Stimulated activated CD8-positive, alpha-beta memory T cell treated with anti-CD3 and anti-CD28 coated beads, Interleukin-7, amount 100 ng/mL, for 1 hour (primary cell): ENCODE measurements at regions not wholly inside any gene's neighbourhood (a gene's known extent, or its start where the extent isn't known, plus 50 kb on each side); places are given as distances from the start of the nearest gene placed in this dataset.
A peak's percentile ranks its signal among the peaks of the same experiment; 100 is the strongest.
"Not testable (repeated sequence)": the region's sequence is repeated elsewhere in the genome, so short reads cannot be mapped to it uniquely, and the experiment has no call there.

Experiments used
- DNase-seq, 2 donors: peaks; one replicate each; pipeline ENCODE4 v3.0.0-alpha.2; 2020; ENCODE audit warnings: low read depth in 2 of 2

DNA sequence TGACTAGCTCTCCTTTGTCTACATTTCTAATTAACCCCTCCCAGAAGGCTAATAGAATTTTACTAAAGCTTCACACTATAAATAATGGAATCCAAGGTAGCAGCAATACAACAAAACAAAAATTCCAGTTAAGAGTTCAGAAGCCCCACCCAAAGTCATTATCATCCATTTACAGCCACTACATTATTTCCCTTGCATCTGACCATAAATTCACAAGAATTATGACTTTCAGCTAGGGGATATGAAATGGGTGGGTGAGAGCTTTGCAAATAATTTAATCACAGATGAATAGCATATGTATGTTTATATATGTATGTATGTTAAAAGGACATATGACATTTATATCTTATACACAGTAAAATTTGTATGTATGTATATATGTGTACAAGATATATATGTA is 65.3 kb upstream of the PTGDR start:
- no peak for DNase-seq

- no peak for DNase-seq
Observed at GRCh38 chr14:52190337-52190931, 77.1 kb upstream of the PTGDR start.

DNA sequence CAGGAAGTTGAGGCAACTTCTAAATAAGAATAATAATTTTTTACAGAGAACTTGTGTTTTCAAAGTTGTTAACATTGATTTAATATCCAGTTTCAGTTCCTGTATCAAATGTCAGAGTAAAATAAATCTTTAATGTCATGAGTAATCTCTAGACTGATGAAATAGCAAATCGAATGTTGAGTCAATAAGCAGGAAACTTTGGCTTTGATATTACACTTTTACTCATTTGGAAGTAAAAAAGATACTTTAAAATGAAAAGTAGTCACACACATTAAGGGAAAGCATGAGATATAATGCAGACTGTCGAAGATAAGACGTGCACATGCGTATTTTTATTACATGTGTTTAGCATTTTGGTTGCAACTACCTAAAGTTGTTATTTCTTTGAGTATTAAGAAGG is 78.2 kb upstream of the PTGDR start:
- DNase-seq: no peak

DNA sequence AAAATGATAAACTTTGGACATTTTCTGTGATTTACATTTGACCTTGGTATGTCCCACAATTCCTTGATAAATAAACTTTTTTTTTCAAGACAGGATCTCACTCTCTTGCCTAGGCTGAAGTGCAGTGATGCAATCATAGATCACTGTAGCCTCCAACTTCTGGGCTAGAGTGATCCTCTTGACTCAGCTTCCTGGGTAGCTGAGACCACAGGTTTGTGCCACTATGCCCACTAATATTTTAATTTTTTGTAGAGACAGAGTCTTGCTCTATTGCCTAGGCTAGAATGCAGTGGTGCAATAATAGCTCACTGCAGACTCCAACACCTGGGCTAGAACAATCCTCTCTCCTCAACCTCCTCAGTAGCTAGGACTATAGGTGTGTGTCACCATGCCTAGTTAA is 79.1 kb upstream of the PTGDR start:
- no peak for DNase-seq

- DNase-seq: no peak
Observed at GRCh38 chr14:52185178-52185577, 82.3 kb upstream of the PTGDR start.

DNA sequence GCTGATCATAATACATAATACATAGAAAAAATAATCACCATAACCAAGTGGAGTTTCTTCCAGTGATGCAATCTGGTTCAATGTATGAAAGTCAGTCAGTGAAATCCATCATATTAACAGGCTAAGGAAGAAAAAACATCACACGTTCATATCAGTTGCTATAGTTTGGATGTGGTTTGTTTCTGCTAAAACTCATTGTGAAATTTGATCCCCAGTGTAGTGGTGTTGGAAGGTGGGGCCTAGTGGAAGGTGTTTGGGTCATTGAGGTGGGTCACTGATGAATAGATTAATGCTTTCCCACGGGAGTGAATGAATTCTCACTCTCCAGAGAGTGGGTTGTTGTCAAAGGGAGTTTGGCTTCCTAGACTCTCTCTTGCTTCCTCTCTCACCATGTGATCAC is 84.6 kb upstream of the PTGDR start:
- no peak for DNase-seq

DNA sequence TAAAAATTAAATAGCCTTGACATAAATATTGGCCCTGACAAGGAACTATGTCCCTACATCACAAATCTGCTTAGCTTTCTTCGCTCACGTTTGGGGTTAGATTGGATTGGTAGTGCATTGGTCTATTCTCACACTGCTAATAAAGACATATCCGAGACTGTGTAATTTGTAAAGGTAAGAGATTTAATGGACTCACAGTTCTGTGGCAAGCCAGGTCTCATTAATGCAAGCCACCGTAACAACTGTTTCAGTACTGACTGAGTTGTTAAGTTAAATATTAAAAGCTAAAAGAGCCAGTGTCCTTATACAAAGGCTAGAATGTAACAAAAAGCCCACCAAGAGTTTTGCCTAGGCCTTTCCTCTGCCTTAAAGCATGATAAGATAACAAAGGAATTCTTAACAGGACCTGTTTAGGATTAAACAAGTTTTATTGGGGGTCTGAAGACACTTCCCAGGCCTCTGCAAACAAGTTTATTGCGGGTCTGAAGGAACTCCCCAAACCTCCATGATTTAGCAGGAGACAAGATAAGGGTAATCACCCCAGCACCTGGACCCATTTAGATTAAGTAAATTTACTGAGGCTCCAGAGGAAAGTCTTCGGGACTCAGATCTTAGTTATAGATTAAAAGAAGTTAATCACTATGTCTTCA is 88.2 kb upstream of the PTGDR start:
- DNase-seq: no peak

DNA sequence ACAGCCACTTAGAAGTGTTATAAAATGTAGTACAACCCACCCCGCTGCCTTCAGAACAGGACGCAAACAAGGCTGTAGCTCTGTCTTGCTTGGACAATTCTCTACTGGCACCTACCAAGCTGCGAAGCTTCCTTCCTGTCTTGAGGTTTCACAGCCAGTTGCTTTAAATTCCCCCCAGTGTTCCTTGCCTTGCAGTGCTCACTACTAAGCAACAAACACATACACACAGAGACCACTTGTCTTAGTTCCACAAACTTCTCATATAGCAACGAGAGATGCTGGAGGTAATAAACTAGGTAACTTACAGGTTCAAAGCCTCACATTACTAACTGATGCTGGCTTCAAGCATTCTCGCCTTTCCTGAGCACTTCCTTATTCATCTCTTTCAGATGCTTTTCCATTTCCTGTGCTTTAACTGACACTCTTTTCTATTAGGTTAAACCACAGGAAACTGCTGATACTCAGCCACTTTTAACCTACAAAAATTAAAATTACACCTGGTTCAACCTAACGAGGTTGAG is 91.5 kb upstream of the PTGDR start:
- peak; percentile 12 to 14 for DNase-seq

- not testable (repeated sequence) for DNase-seq
Observed at GRCh38 chr14:52171932-52172331, 95.6 kb upstream of the PTGDR start.

- no peak for DNase-seq
Observed at GRCh38 chr14:52166822-52167221, 98.0 kb upstream of the NID2 start.

GRCh38 chr14:52155651-52156213 is 86.9 kb upstream of the NID2 start:
- DNase-seq: no peak

DNA sequence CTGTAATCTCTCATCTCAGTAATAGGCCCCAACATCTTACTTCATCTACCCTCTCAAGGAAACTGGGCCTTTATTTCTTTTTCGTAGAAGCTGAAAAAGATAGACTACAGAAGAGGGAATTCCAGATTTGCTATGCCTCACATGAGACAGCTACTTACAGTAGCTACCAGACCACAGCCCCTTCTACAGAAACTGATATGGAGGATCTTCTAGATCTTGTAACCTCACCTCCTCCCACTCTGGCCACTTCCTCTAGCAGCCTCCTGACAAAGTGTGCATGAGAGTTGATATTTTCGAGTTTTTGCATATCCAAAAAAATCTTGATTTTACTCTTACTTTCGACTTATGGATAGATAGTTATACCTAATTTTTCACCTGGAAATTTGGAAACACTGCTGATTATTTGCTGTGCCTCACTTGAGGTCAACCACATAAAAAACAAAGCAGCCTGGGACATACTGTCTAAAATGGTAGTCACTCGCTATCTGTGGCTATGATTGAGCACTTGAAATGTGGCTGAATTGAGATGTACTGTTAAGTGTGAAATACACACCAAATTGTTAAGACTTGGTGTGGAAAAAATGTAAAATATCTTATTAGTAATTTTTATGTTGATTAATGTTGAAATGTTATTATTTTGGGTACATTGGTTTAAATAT is 86.3 kb upstream of the NID2 start:
- no peak for DNase-seq

DNA sequence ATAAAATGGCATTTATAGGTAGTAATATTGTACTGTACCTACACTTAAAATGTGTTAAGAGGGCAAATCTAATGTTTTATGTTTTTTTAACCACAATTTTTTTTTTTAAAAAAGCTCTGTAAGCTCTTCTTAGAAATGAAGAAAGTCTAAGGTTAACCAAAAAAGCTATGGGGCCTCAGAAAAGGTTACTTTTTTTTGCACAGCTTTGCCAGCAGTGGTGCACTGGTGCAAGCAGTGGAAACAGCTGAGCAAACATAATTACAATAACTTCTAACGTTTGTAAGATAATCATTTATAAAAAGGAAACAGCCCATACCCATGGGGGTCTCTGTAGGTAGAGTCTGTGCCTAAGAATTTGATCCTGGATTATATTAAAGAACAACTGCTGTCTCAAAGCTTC is 85.1 kb upstream of the NID2 start:
- DNase-seq: no peak

DNA sequence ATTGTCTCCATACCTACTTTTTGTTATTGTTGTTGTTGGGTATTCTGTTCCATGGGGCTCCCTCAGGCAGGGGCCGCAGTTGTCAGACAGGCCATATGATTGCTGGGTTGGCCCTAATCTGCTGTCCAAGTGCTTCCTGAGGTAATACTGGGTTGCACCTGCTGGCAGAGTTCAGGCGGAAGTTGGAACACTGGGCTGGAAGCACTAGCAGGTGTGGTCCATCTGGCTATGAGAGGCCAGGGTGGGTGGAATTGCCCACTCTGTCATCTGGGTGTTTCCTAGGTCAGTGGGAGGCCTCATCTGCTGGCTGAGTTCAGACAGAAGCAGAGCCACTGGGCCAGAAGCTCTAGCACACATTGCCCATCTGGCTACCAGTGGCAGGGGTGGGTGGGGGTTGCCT is 81.3 kb upstream of the NID2 start:
- DNase-seq: no peak

GRCh38 chr14:52148371-52148770 is 79.5 kb upstream of the NID2 start:
- no peak for DNase-seq

DNA sequence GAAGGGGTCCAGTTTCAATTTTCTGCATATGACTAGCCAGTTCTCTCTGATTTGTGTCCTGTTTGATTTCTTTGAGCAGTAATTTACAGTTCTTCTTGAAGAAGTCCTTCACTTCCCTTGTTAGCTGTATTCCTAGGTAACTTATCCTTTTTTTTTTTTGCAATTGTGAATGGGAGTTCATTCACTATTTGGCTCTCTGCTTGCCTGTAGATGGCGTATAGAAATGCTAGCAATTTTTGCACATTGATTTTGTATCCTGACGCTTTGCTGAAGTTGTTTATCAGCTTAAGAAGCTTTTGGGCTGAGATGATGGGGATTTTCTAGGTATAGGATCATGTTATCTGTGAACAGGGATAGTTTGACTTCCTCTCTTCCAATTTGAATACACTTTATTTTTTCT is 77.6 kb upstream of the NID2 start:
- no peak for DNase-seq

DNA sequence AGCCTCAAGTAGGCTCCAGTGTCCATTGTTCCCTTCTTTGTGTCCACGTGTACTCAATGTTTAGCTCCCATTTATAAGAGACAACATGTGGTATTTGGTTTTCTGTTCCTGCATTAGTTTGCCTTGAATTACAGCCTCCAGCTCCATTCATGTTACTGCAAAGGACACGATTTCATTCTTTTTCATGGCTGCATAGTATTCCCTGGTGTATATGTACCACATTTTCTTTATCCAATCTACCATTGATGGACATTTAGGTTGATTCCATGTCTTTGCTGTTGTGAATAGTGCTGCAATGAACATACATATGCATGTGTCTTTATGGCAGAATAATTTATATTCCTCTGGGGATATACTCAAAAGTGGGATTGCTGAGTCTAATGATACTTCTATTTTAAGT is 75.2 kb upstream of the NID2 start:
- not testable (repeated sequence) for DNase-seq

DNA sequence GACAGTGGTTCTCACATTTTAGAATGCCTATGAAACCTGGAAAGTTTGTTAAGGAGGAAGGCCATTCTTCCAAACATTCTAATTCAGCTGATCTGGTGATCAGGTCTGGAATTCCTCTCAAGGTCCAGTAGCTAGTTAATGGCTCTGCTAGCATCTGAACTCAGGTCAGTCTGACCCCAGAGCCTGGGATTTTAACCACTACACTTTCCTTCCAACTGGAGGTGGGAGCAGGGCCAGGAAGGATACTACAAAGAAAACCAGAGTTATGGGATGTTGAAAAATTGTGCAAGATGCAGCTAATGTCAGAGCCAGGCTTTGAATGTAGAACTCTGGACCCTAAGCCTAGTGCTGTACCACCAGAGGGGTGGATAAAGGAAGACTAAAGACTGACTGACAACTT is 73.6 kb upstream of the NID2 start:
- no peak for DNase-seq

GRCh38 chr14:52131640-52132320 is 62.9 kb upstream of the NID2 start:
- peak in 1 of 2 donors; percentile 7 for DNase-seq

- DNase-seq: no peak
Observed at GRCh38 chr14:52129721-52130120, 60.9 kb upstream of the NID2 start.

- DNase-seq: no peak
Observed at GRCh38 chr14:52125885-52126284, 57.0 kb upstream of the NID2 start.
